ENCODE measurements at regions not wholly inside any gene's neighbourhood (a gene's known extent, or its start where the extent isn't known, plus 50 kb on each side); places are given as distances from the start of the nearest gene placed in this dataset.
"Not testable (repeated sequence)": the region's sequence is repeated elsewhere in the genome, so short reads cannot be mapped to it uniquely, and the experiment has no call there.

GRCh38 chr10:53325066-53325465 lies 552.5 kb upstream of the MBL2 start:
- no peak for DNase-seq

GRCh38 chr10:53315709-53316108 lies 543.1 kb upstream of the MBL2 start:
- no peak for DNase-seq

- no peak for DNase-seq
These were observed 542.3 kb upstream of the MBL2 start for GRCh38 chr10:53314876-53315275.

GRCh38 chr10:53298443-53298842 lies 525.9 kb upstream of the MBL2 start:
- DNase-seq, result no peak

- no peak for DNase-seq
These were observed 512.1 kb upstream of the MBL2 start for GRCh38 chr10:53284615-53285182.

GRCh38 chr10:53276797-53277196 lies 504.2 kb upstream of the MBL2 start:
- no peak for DNase-seq

- DNase-seq, result no peak
These were observed 496.9 kb upstream of the MBL2 start for GRCh38 chr10:53269482-53269881.

- no peak for DNase-seq
These were observed 487.6 kb upstream of the MBL2 start for GRCh38 chr10:53260213-53260612.

- DNase-seq, result no peak
These were observed 484.0 kb upstream of the MBL2 start for GRCh38 chr10:53256623-53257022.

- DNase-seq, result no peak
These were observed 483.1 kb upstream of the MBL2 start for GRCh38 chr10:53255661-53256205.

- DNase-seq, result no peak
These were observed 480.6 kb upstream of the MBL2 start for GRCh38 chr10:53253221-53253620.

- no peak for DNase-seq
These were observed 467.3 kb upstream of the MBL2 start for GRCh38 chr10:53239873-53240272.

GRCh38 chr10:53236941-53237340 lies 464.4 kb upstream of the MBL2 start:
- DNase-seq, result no peak

GRCh38 chr10:53233749-53234148 lies 461.2 kb upstream of the MBL2 start:
- DNase-seq, result peak in 1 of 2 experiments; percentile 0

- DNase-seq, result no peak
These were observed 458.1 kb upstream of the MBL2 start for GRCh38 chr10:53230651-53231050.

- no peak for DNase-seq
These were observed 451.3 kb upstream of the MBL2 start for GRCh38 chr10:53223851-53224250.

GRCh38 chr10:53222806-53223205 lies 450.2 kb upstream of the MBL2 start:
- DNase-seq, result no peak

- peak; percentile 3 to 32 for DNase-seq
These were observed 437.5 kb upstream of the MBL2 start for GRCh38 chr10:53209944-53210611.

GRCh38 chr10:53183733-53184132 lies 411.1 kb upstream of the MBL2 start:
- no peak for DNase-seq

GRCh38 chr10:53177468-53177867 lies 404.9 kb upstream of the MBL2 start:
- DNase-seq, result no peak

GRCh38 chr10:53166325-53166724 lies 393.7 kb upstream of the MBL2 start:
- DNase-seq, result no peak

- DNase-seq, result no peak
These were observed 390.3 kb upstream of the MBL2 start for GRCh38 chr10:53162856-53163255.

GRCh38 chr10:53161231-53161630 lies 388.6 kb upstream of the MBL2 start:
- DNase-seq, result no peak

- not testable (repeated sequence) for DNase-seq
These were observed 383.1 kb upstream of the MBL2 start for GRCh38 chr10:53155674-53156073.

GRCh38 chr10:53153831-53154230 lies 381.2 kb upstream of the MBL2 start:
- no peak for DNase-seq
